HL-60 (cell line): ENCODE measurements at regions not wholly inside any gene's neighbourhood (a gene's known extent, or its start where the extent isn't known, plus 50 kb on each side); places are given as distances from the start of the nearest gene placed in this dataset.

ENCODE experiments used
- POLR2AphosphoS5 ChIP-seq: IDR thresholded peaks from 2 replicates; pipeline ENCODE4 v1.6.1; 2012; ENCODE audit warnings: low read depth
- TF ChIP-seq, protein P1 (sequence below): IDR thresholded peaks from 2 replicates; pipeline ENCODE4 v1.6.1; 2012; ENCODE audit warnings: low read depth; ENCODE audit not compliant: insufficient replicate concordance
- TF ChIP-seq, protein P2 (sequence below): IDR thresholded peaks from one replicate; pipeline ENCODE4 v1.5.1; 2011; ENCODE audit warnings: low read length, control low read depth, inconsistent platforms; ENCODE audit not compliant: insufficient read depth

DNA sequence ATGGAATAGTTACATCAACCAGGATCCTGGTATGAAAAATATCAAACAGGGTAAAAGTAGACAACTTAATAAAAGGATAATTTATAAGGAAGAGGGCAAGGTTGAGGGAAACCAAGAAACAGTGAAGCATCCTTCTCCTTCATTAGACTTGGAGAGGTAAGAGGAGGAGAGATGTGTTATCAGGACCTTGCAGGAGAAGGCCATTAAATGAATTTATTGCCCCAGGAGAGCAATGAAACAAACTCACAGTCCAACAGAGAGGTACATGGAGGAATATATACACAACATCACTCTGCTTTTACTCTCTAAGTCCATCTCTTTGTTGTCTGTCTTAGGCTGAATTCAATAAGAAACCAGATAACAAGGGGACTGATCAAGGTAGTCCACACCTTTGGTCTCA, 966.2 kb downstream of the SORCS1 start:
- TF ChIP-seq, protein P1, sequence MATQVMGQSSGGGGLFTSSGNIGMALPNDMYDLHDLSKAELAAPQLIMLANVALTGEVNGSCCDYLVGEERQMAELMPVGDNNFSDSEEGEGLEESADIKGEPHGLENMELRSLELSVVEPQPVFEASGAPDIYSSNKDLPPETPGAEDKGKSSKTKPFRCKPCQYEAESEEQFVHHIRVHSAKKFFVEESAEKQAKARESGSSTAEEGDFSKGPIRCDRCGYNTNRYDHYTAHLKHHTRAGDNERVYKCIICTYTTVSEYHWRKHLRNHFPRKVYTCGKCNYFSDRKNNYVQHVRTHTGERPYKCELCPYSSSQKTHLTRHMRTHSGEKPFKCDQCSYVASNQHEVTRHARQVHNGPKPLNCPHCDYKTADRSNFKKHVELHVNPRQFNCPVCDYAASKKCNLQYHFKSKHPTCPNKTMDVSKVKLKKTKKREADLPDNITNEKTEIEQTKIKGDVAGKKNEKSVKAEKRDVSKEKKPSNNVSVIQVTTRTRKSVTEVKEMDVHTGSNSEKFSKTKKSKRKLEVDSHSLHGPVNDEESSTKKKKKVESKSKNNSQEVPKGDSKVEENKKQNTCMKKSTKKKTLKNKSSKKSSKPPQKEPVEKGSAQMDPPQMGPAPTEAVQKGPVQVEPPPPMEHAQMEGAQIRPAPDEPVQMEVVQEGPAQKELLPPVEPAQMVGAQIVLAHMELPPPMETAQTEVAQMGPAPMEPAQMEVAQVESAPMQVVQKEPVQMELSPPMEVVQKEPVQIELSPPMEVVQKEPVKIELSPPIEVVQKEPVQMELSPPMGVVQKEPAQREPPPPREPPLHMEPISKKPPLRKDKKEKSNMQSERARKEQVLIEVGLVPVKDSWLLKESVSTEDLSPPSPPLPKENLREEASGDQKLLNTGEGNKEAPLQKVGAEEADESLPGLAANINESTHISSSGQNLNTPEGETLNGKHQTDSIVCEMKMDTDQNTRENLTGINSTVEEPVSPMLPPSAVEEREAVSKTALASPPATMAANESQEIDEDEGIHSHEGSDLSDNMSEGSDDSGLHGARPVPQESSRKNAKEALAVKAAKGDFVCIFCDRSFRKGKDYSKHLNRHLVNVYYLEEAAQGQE = no peak
- TF ChIP-seq, protein P2, sequence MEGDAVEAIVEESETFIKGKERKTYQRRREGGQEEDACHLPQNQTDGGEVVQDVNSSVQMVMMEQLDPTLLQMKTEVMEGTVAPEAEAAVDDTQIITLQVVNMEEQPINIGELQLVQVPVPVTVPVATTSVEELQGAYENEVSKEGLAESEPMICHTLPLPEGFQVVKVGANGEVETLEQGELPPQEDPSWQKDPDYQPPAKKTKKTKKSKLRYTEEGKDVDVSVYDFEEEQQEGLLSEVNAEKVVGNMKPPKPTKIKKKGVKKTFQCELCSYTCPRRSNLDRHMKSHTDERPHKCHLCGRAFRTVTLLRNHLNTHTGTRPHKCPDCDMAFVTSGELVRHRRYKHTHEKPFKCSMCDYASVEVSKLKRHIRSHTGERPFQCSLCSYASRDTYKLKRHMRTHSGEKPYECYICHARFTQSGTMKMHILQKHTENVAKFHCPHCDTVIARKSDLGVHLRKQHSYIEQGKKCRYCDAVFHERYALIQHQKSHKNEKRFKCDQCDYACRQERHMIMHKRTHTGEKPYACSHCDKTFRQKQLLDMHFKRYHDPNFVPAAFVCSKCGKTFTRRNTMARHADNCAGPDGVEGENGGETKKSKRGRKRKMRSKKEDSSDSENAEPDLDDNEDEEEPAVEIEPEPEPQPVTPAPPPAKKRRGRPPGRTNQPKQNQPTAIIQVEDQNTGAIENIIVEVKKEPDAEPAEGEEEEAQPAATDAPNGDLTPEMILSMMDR = no peak
- TF ChIP-seq POLR2AphosphoS5 = no peak
